ENCODE measurements at regions not wholly inside any gene's neighbourhood (a gene's known extent, or its start where the extent isn't known, plus 50 kb on each side); places are given as distances from the start of the nearest gene placed in this dataset.

GRCh38 chr5:13511442-13511841 is 433.0 kb downstream of the DNAH5 start:
- TF ChIP-seq REST (IDR thresholded peaks at IDR 0.05; ENCODE audit: unreplicated experiment) (no peak), CTCF (conservative IDR thresholded peaks at IDR 0.05; ENCODE audit: low read depth in 2 of 2) (no peak), POLR2AphosphoS5 (IDR thresholded peaks at IDR 0.05; ENCODE audit: low read depth) (no peak), EZH2phosphoT487 (IDR thresholded peaks at IDR 0.05; ENCODE audit: unreplicated experiment) (no peak), CREB1 (CRISPR knock-in tag; IDR thresholded peaks at IDR 0.05; ENCODE audit: low read depth) (no peak), ZNF462 (CRISPR knock-in tag; IDR thresholded peaks at IDR 0.05) (no peak), EZH2 (IDR thresholded peaks at IDR 0.05; ENCODE audit: low read depth, unreplicated experiment) (no peak), JUNB (IDR thresholded peaks at IDR 0.05; ENCODE audit: unreplicated experiment) (no peak)

Data from GM23338 (cell line).